ENCODE measurements at regions not wholly inside any gene's neighbourhood (a gene's known extent, or its start where the extent isn't known, plus 50 kb on each side); places are given as distances from the start of the nearest gene placed in this dataset.

GRCh38 chr15:36313021-36313420 is 266.4 kb upstream of the CDIN1 start:
- TF ChIP-seq EZH2 (IDR thresholded peaks at IDR 0.05; ENCODE audit: low read depth) (no peak), CTCF (conservative IDR thresholded peaks at IDR 0.05) (no peak)

Data from PC-9 (cell line).